SK-N-MC (cell line): ENCODE measurements at regions not wholly inside any gene's neighbourhood (a gene's known extent, or its start where the extent isn't known, plus 50 kb on each side); places are given as distances from the start of the nearest gene placed in this dataset.

Experiments used
- EZH2 ChIP-seq: fragments of 200-600 bp; sonication (generic); IDR thresholded peaks from one replicate; pipeline ENCODE4 v1.6.1; 2017; ENCODE audit warnings: antibody characterized with exemption
- FOXP2 ChIP-seq: optimal IDR thresholded peaks from 2 replicates; pipeline ENCODE3; 2011; ENCODE audit warnings: mild to moderate bottlenecking, moderate library complexity; ENCODE audit not compliant: insufficient read depth; ENCODE audit errors: extremely low read length, control extremely low read depth
- POLR2AphosphoS5 ChIP-seq: IDR thresholded peaks from 2 replicates; pipeline ENCODE4 v1.6.1; 2012; ENCODE audit warnings: mild to moderate bottlenecking, low read depth, low read length, borderline replicate concordance

DNA sequence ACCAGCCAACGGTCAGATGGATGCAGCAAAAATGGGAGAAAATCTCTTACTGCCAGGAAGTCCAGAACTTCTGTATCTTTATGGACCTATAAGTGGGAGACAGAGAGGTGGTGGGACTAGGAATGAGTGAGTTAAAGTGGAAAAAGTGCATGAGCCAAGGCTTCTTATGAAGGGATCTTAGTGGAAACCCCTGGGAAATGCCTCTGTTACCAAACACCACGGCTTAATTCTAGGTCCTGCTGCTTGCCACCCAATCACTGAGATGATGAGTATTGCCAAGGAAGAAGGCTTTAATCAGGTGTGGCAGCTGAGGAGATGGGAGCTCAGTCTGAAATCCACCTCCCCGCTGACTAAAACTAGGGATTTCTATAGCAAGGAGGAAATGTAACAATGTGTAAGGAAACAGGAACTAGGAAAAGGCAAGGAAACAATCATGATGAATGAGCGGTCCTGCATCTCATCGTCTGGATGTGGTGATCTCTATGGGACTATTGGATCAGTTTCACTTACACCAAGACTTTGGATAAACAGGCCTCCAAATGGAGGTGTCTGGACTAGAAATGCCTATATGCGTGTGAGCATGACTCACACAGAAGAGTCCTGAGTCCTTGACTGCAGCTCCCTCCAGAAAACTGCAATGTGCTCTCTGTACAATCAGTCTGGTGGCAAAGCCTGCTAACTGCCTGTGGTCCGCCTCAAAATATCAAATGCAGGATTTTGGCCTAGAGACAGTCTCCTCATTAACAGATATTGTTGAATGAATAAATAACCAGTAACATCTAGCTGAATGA, 98.2 kb upstream of the PRR16 start:
- TF ChIP-seq POLR2AphosphoS5, result no peak
- TF ChIP-seq EZH2, result no peak
- no peak for TF ChIP-seq FOXP2
